A673 (cell line): ENCODE measurements at regions not wholly inside any gene's neighbourhood (a gene's known extent, or its start where the extent isn't known, plus 50 kb on each side); places are given as distances from the start of the nearest gene placed in this dataset.

Source experiments
- BruUV-seq: library from RNA; stranded (reverse); fragments of 400-500 nt; replicated peaks from 2 replicates; lab custom pipeline; 2021; lab: Mats Ljungman, UMichigan
- CTCF ChIA-PET: fragments of 300-600 bp; sonication (Branson Sonifier 250); formaldehyde crosslinking; loops from one replicate; lab custom pipeline; 2022; ENCODE audit warnings: antibody characterized with exemption; lab: Charles Lee
- POLR2A ChIA-PET: fragments of 300-600 bp; sonication (Branson Sonifier 250); formaldehyde crosslinking; loops from one replicate; lab custom pipeline; 2022; ENCODE audit warnings: antibody characterized with exemption; ENCODE audit not compliant: low non-redundant PET; lab: Charles Lee
- DNase-seq: peaks from one replicate; pipeline ENCODE4 v3.0.0-alpha.2; 2015; ENCODE audit warnings: low spot score
- H3K27ac ChIP-seq: fragments of 200-600 bp; sonication (generic); 2 replicates; pipeline ENCODE4 v1.5.1; 2016; ENCODE audit warnings: mixed run types, low read depth, mild to moderate bottlenecking, mixed read lengths, antibody characterized with exemption, low read length; ENCODE audit not compliant: poor library complexity, severe bottlenecking
- H3K27me3 ChIP-seq: fragments of 200-600 bp; sonication (generic); replicated peaks from 2 replicates; pipeline ENCODE4 v1.6.1; 2017; ENCODE audit warnings: mixed run types, low read depth, mild to moderate bottlenecking, mixed read lengths, antibody characterized with exemption, low read length; ENCODE audit not compliant: insufficient read depth, poor library complexity
- H3K36me3 ChIP-seq: fragments of 200-600 bp; sonication (generic); 2 replicates; pipeline ENCODE4 v1.6.1; 2016; ENCODE audit warnings: mixed run types, mild to moderate bottlenecking, mixed read lengths, antibody characterized with exemption, low read length; ENCODE audit not compliant: insufficient read depth, poor library complexity, severe bottlenecking
- H3K4me1 ChIP-seq: fragments of 200-600 bp; sonication (generic); 2 replicates; pipeline ENCODE4 v1.6.1; 2017; ENCODE audit warnings: mixed run types, mild to moderate bottlenecking, mixed read lengths, antibody characterized with exemption, low read length; ENCODE audit not compliant: insufficient read depth, poor library complexity, severe bottlenecking
- H3K4me3 ChIP-seq: fragments of 200-600 bp; sonication (generic); 2 replicates; pipeline ENCODE4 v1.5.1; 2016; ENCODE audit warnings: low read depth, mixed run types, mild to moderate bottlenecking, mixed read lengths, low read length; ENCODE audit not compliant: poor library complexity, severe bottlenecking
- H3K9me3 ChIP-seq: fragments of 200-600 bp; sonication (generic); 2 replicates; pipeline ENCODE4 v1.6.1; 2016; ENCODE audit warnings: mixed run types, low read depth, mild to moderate bottlenecking, mixed read lengths, antibody characterized with exemption, low read length; ENCODE audit not compliant: poor library complexity, severe bottlenecking
- CTCF ChIP-seq: fragments of 300-800, 200-600 bp; sonication (generic); conservative IDR thresholded peaks from 2 replicates; pipeline ENCODE4 v1.5.1; 2017; ENCODE audit warnings: low read depth, mild to moderate bottlenecking, antibody characterized with exemption, low read length, moderate library complexity, mixed read lengths
- EZH2 ChIP-seq: fragments of 200-600 bp; sonication (generic); IDR thresholded peaks from 2 replicates; pipeline ENCODE4 v1.6.1; 2017; ENCODE audit warnings: borderline replicate concordance, low read depth, mild to moderate bottlenecking, mixed read lengths, antibody characterized with exemption, low read length; ENCODE audit not compliant: poor library complexity, severe bottlenecking
- intact Hi-C: fragments of 100-400 bp; cut with micrococcal nuclease; formaldehyde crosslinking; loops from one replicate; pipeline ENCODE4 v1.10.0; 2022; ENCODE audit not compliant: unreplicated experiment

GRCh38 chr20:39170896-39171463 lies 208.8 kb downstream of the DHX35 start:
- Histone ChIP-seq H3K27ac (no peak overlapping the region), H3K4me1 (no peaks in the 10 kb centered on the region), H3K4me3 (no peak overlapping the region), H3K9me3 (no peaks in the 10 kb centered on the region), H3K27me3 (peaks cover 7% of the 10 kb centered on the region), H3K36me3 (no peaks in the 10 kb centered on the region)
- intact Hi-C loops: no loop called here
- DNase-seq: no peak
- no TSS peak for BruUV-seq
- TF ChIP-seq EZH2 (no peak), CTCF (no peak)
- ChIA-PET CTCF (no interaction called here), POLR2A (no interaction called here)

- Histone ChIP-seq H3K4me3 (no peak overlapping the region), H3K27me3 (peaks cover 6% of the 10 kb centered on the region), H3K4me1 (no peaks in the 10 kb centered on the region), H3K9me3 (no peaks in the 10 kb centered on the region), H3K36me3 (no peaks in the 10 kb centered on the region), H3K27ac (no peak overlapping the region)
- ChIA-PET CTCF (no interaction called here), POLR2A (no interaction called here)
- TF ChIP-seq EZH2: no peak
- no peak for TF ChIP-seq CTCF
- no TSS peak for BruUV-seq
- no peak for DNase-seq
- intact Hi-C loops: no loop called here
Observed at GRCh38 chr20:39165099-39165498, 203.0 kb downstream of the DHX35 start.

- Histone ChIP-seq H3K36me3 (no peaks in the 10 kb centered on the region), H3K4me1 (no peaks in the 10 kb centered on the region), H3K27ac (no peak overlapping the region), H3K9me3 (no peaks in the 10 kb centered on the region), H3K27me3 (peaks cover 6% of the 10 kb centered on the region), H3K4me3 (no peak overlapping the region)
- no peak for TF ChIP-seq CTCF
- TF ChIP-seq EZH2: no peak
- DNase-seq: no peak
- POLR2A ChIA-PET: no interaction called here
- BruUV-seq: no TSS peak
- intact Hi-C loops: no loop called here
- CTCF ChIA-PET: no interaction called here
Observed at GRCh38 chr20:39164642-39165041, 202.5 kb downstream of the DHX35 start.
